ENCODE measurements at regions not wholly inside any gene's neighbourhood (a gene's known extent, or its start where the extent isn't known, plus 50 kb on each side); places are given as distances from the start of the nearest gene placed in this dataset.

- DNase-seq (ENCODE audit: low read depth), result no peak
- TF ChIP-seq CTCF (IDR thresholded peaks at IDR 0.05; ENCODE audit: control insufficient read depth, insufficient read depth, low read depth, low read length, missing control alignments), result no peak
- H3K4me3 ChIP-seq (ENCODE audit: control insufficient read depth, low read depth, low read length), result no peak overlapping the region
Measured at GRCh38 chr18:78297048-78297447, 682.6 kb upstream of the SALL3 start.

GRCh38 chr18:78303519-78304191 lies 676.0 kb upstream of the SALL3 start:
- no peak overlapping the region for H3K4me3 ChIP-seq (ENCODE audit: control insufficient read depth, low read depth, low read length)
- no peak for DNase-seq (ENCODE audit: low read depth)
- TF ChIP-seq CTCF (IDR thresholded peaks at IDR 0.05; ENCODE audit: control insufficient read depth, insufficient read depth, low read depth, low read length, missing control alignments), result no peak

- H3K4me3 ChIP-seq (ENCODE audit: control insufficient read depth, low read depth, low read length), result no peak overlapping the region
- TF ChIP-seq CTCF (IDR thresholded peaks at IDR 0.05; ENCODE audit: control insufficient read depth, insufficient read depth, low read depth, low read length, missing control alignments), result no peak
- DNase-seq (ENCODE audit: low read depth), result no peak
Measured at GRCh38 chr18:78304192-78305164, 675.1 kb upstream of the SALL3 start.

- DNase-seq (ENCODE audit: low read depth), result no peak
- no peak overlapping the region for H3K4me3 ChIP-seq (ENCODE audit: control insufficient read depth, low read depth, low read length)
- no peak for TF ChIP-seq CTCF (IDR thresholded peaks at IDR 0.05; ENCODE audit: control insufficient read depth, insufficient read depth, low read depth, low read length, missing control alignments)
Measured at GRCh38 chr18:78305789-78306188, 673.8 kb upstream of the SALL3 start.

- TF ChIP-seq CTCF (IDR thresholded peaks at IDR 0.05; ENCODE audit: control insufficient read depth, insufficient read depth, low read depth, low read length, missing control alignments), result no peak
- no peak for DNase-seq (ENCODE audit: low read depth)
- H3K4me3 ChIP-seq (ENCODE audit: control insufficient read depth, low read depth, low read length), result no peak overlapping the region
Measured at GRCh38 chr18:78309307-78309706, 670.3 kb upstream of the SALL3 start.

GRCh38 chr18:78309924-78310323 lies 669.7 kb upstream of the SALL3 start:
- H3K4me3 ChIP-seq (ENCODE audit: control insufficient read depth, low read depth, low read length), result no peak overlapping the region
- no peak for TF ChIP-seq CTCF (IDR thresholded peaks at IDR 0.05; ENCODE audit: control insufficient read depth, insufficient read depth, low read depth, low read length, missing control alignments)
- no peak for DNase-seq (ENCODE audit: low read depth)

Measured in AG09309 (cell line).